H54 (cell line): ENCODE measurements at regions not wholly inside any gene's neighbourhood (a gene's known extent, or its start where the extent isn't known, plus 50 kb on each side); places are given as distances from the start of the nearest gene placed in this dataset.

Experiments
- DNase-seq: peaks from one replicate; pipeline ENCODE4 v3.0.0; 2011; ENCODE audit warnings: low spot score, mixed read lengths; ENCODE audit not compliant: insufficient read length
- FAIRE-seq: peaks from 3 replicates; lab custom pipeline; 2011; peaks lifted over from hg19 to GRCh38; lab: Jason Lieb, UNC
- POLR2A ChIP-seq: IDR thresholded peaks from 2 replicates; pipeline ENCODE4 v1.6.1; 2011; ENCODE audit warnings: low read depth, mild to moderate bottlenecking, low read length

GRCh38 chr2:120885321-120885720 is 149.7 kb downstream of the GLI2 start:
- FAIRE-seq = no peak
- no peak for TF ChIP-seq POLR2A
- no peak for DNase-seq

GRCh38 chr2:120885749-120886148 is 150.1 kb downstream of the GLI2 start:
- TF ChIP-seq POLR2A = no peak
- DNase-seq (no peak), FAIRE-seq (no peak)

- no peak for DNase-seq
- no peak for FAIRE-seq
- TF ChIP-seq POLR2A = no peak
Measured at GRCh38 chr2:120886534-120887319, 151.1 kb downstream of the GLI2 start.

GRCh38 chr2:120887320-120887697 is 151.6 kb downstream of the GLI2 start:
- FAIRE-seq (no peak), DNase-seq (no peak)
- no peak for TF ChIP-seq POLR2A

- DNase-seq (no peak), FAIRE-seq (no peak)
Measured at GRCh38 chr2:120887741-120888231, 152.1 kb downstream of the GLI2 start.

GRCh38 chr2:120888851-120889250 is 153.2 kb downstream of the GLI2 start:
- no peak for TF ChIP-seq POLR2A
- no peak for DNase-seq
- FAIRE-seq = no peak

More at GRCh38 chr2:120887741-120888231, 152.1 kb downstream of the GLI2 start:
- TF ChIP-seq POLR2A = no peak

GRCh38 chr2:120889936-120890335 is 154.3 kb downstream of the GLI2 start:
- no peak for FAIRE-seq
- no peak for DNase-seq
- TF ChIP-seq POLR2A = no peak

GRCh38 chr2:120890566-120891360 is 155.1 kb downstream of the GLI2 start:
- FAIRE-seq (no peak), DNase-seq (no peak)
- TF ChIP-seq POLR2A = no peak

GRCh38 chr2:120892271-120892966 is 156.8 kb downstream of the GLI2 start:
- TF ChIP-seq POLR2A = no peak
- no peak for DNase-seq
- FAIRE-seq = no peak

- DNase-seq = no peak
- no peak for TF ChIP-seq POLR2A
- no peak for FAIRE-seq
Measured at GRCh38 chr2:120892967-120893667, 157.4 kb downstream of the GLI2 start.

- no peak for DNase-seq
- no peak for FAIRE-seq
- TF ChIP-seq POLR2A = no peak
Measured at GRCh38 chr2:120893811-120894584, 158.3 kb downstream of the GLI2 start.

- no peak for DNase-seq
- no peak for FAIRE-seq
- TF ChIP-seq POLR2A = no peak
Measured at GRCh38 chr2:120894966-120895365, 159.3 kb downstream of the GLI2 start.

- FAIRE-seq = no peak
- DNase-seq = no peak
- TF ChIP-seq POLR2A = no peak
Measured at GRCh38 chr2:120896126-120896525, 160.5 kb downstream of the GLI2 start.
